Stimulated activated CD8-positive, alpha-beta memory T cell treated with anti-CD3 and anti-CD28 coated beads, Interleukin-12 subunit alpha, Interleukin-12 subunit beta, amount 100 ng/mL, for 4 hours (primary cell): ENCODE measurements at regions not wholly inside any gene's neighbourhood (a gene's known extent, or its start where the extent isn't known, plus 50 kb on each side); places are given as distances from the start of the nearest gene placed in this dataset.

Source experiments
- DNase-seq: peaks from one replicate; pipeline ENCODE4 v3.0.0-alpha.2; 2020; ENCODE audit warnings: low read depth

- DNase-seq = no peak
Measured at GRCh38 chr10:29687421-29688164, 52.8 kb upstream of the SVIL start.

GRCh38 chr10:29685506-29685905 is 50.7 kb upstream of the SVIL start:
- no peak for DNase-seq
